Lower leg skin (tissue), 3 donors: ENCODE measurements at regions not wholly inside any gene's neighbourhood (a gene's known extent, or its start where the extent isn't known, plus 50 kb on each side); places are given as distances from the start of the nearest gene placed in this dataset.

ENCODE experiments used
- POLR2A ChIP-seq, 2 donors: fragments of 450-650 bp; IDR thresholded peaks; one replicate each; pipeline ENCODE4 v1.6.1; 2016 to 2017; ENCODE audit warnings: antibody characterized with exemption in 2 of 2, mild to moderate bottlenecking in 1 of 2, moderate library complexity in 1 of 2
- TF ChIP-seq, protein P1 (sequence below), 3 donors: fragments of 450-650 bp; IDR thresholded peaks; one replicate each; pipeline ENCODE4 v1.5.1; 2016; ENCODE audit warnings: antibody characterized with exemption in 3 of 3, mild to moderate bottlenecking in 3 of 3, moderate library complexity in 2 of 3

DNA sequence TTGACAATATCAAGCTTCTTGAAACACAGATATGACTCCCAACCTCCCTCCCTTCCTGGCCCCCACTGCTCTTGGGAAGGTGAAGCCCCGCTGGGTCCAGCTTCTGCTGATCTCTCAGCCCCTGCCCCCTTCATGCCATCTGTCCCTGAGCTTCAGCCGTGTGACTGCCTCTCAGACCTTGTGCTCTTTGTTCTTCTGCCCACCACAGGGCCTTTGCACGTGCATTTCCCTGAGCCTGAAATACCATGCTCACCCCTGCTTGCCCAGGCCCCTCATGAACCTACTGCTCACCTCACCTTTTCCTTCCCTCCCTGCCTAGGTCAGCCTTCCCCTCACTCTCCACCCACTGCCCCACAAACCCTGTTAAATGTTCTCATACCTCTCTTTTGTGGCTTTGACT is 241.7 kb upstream of the PMEPA1 start:
- TF ChIP-seq, protein P1, sequence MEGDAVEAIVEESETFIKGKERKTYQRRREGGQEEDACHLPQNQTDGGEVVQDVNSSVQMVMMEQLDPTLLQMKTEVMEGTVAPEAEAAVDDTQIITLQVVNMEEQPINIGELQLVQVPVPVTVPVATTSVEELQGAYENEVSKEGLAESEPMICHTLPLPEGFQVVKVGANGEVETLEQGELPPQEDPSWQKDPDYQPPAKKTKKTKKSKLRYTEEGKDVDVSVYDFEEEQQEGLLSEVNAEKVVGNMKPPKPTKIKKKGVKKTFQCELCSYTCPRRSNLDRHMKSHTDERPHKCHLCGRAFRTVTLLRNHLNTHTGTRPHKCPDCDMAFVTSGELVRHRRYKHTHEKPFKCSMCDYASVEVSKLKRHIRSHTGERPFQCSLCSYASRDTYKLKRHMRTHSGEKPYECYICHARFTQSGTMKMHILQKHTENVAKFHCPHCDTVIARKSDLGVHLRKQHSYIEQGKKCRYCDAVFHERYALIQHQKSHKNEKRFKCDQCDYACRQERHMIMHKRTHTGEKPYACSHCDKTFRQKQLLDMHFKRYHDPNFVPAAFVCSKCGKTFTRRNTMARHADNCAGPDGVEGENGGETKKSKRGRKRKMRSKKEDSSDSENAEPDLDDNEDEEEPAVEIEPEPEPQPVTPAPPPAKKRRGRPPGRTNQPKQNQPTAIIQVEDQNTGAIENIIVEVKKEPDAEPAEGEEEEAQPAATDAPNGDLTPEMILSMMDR (IDR thresholded peaks at IDR 0.05): no peak
- TF ChIP-seq POLR2A (IDR thresholded peaks at IDR 0.05): no peak
